Right lobe of liver (tissue), 6 donors: ENCODE measurements at regions not wholly inside any gene's neighbourhood (a gene's known extent, or its start where the extent isn't known, plus 50 kb on each side); places are given as distances from the start of the nearest gene placed in this dataset.
A peak's percentile ranks its signal among the peaks of the same experiment; 100 is the strongest.

Experiments used
- ATAC-seq, 4 donors: fragments of 200-7000 bp; cut with Tn5 transposase; one replicate each; pipeline ENCODE4 v1.9.1; 2020; ENCODE audit warnings: mild to moderate bottlenecking in 4 of 4, moderate library complexity in 4 of 4
- DNase-seq, 3 donors: peaks; one replicate each; pipeline ENCODE4 v3.0.0-alpha.2; 2020
- H3K27ac ChIP-seq, 3 donors: fragments of 200-600 bp; one replicate each; pipeline ENCODE4 v1.8.0; 2022
- H3K27me3 ChIP-seq, 2 donors: fragments of 200-600 bp; one replicate each; pipeline ENCODE4 v1.8.0; 2022
- H3K36me3 ChIP-seq, 4 donors: fragments of 200-600 bp; sonication (generic) in 1 of 4; one replicate each; pipeline versions ENCODE4 v1.5.1 to v1.8.0; 2017 to 2022; ENCODE audit warnings: control low read depth in 1 of 4
- H3K4me1 ChIP-seq, 4 donors: fragments of 200-600 bp; sonication (generic) in 1 of 4; one replicate each; pipeline versions ENCODE4 v1.5.1 to v1.8.0; 2017 to 2022; ENCODE audit warnings: control low read depth in 1 of 4
- H3K4me3 ChIP-seq, 3 donors: fragments of 200-600 bp; one replicate each; pipeline ENCODE4 v1.8.0; 2022
- H3K9me3 ChIP-seq, 4 donors: fragments of 200-600 bp; sonication (generic) in 1 of 4; one replicate each; pipeline versions ENCODE4 v1.5.1 to v1.8.0; 2017 to 2022; ENCODE audit warnings: control low read depth in 1 of 4
- CTCF ChIP-seq, 4 donors: fragments of 200-600 bp in 3 of 4; fragments of 450-650 bp in 1 of 4; IDR thresholded peaks; one replicate each; pipeline versions ENCODE4 v1.5.1 to v1.8.0; 2016 to 2022; ENCODE audit warnings: antibody characterized with exemption in 4 of 4, mild to moderate bottlenecking in 2 of 4
- POLR2A ChIP-seq: fragments of 450-650 bp; IDR thresholded peaks from one replicate; pipeline ENCODE4 v1.6.1; 2017; ENCODE audit warnings: antibody characterized with exemption, mild to moderate bottlenecking
- WGBS: methylation state at CpG from one replicate; pipeline ENCODE4 v1.1.6; 2018; ENCODE audit warnings: low coverage, low lambda C conversion rate; ENCODE audit not compliant: insufficient coverage; ENCODE audit errors: missing lambda C conversion rate; 5-methylcytosine and 5-hydroxymethylcytosine counted together
- intact Hi-C, 2 donors: fragments of 100-400 bp; cut with DNase I; formaldehyde crosslinking; loops; one replicate each; pipeline versions ENCODE4 v1.11.2 to v1.14.1; 2022
- donor health status: DM: no; HTN: yes; CAD: no.
- donor health status: DM: no; HTN: no; CAD: no.
- donor health status: DM: no; HTN: no; CAD: no.
- donor health status: DM: no; HTN: yes; CAD: no.
- donor health status: DM: no; HTN: yes; CAD: no.

- Histone ChIP-seq H3K4me3 (no peak overlapping the region), H3K4me1 (peaks cover 0 to 23% (median 7%) of the 10 kb centered on the region in 4 donors), H3K9me3 (no peaks in the 10 kb centered on the region), H3K27ac (peak overlapping the region in 1 of 3 donors; percentile 88), H3K36me3 (no peaks in the 10 kb centered on the region), H3K27me3 (no peaks in the 10 kb centered on the region)
- TF ChIP-seq CTCF (IDR thresholded peaks at IDR 0.05) (no peak), POLR2A (no peak)
- ATAC-seq = no peak
- intact Hi-C loops = no loop called here
- no peak for DNase-seq
Observed at GRCh38 chr9:91102269-91102668, 259.4 kb downstream of the AUH start.

GRCh38 chr9:91103931-91104330, 257.8 kb downstream of the AUH start:
- Histone ChIP-seq H3K4me3 (no peak overlapping the region), H3K27ac (no peak overlapping the region), H3K4me1 (peaks cover 0 to 23% (median 7%) of the 10 kb centered on the region in 4 donors), H3K27me3 (no peaks in the 10 kb centered on the region), H3K9me3 (no peaks in the 10 kb centered on the region), H3K36me3 (no peaks in the 10 kb centered on the region)
- intact Hi-C loops = no loop called here
- DNase-seq (no peak), ATAC-seq (no peak)
- 75% methylated on average over 1 of the region's 1 CpG for WGBS
- TF ChIP-seq POLR2A (no peak), CTCF (IDR thresholded peaks at IDR 0.05) (no peak)

GRCh38 chr9:91106415-91107081, 255.2 kb downstream of the AUH start:
- Histone ChIP-seq H3K4me1 (peaks cover 0 to under 1% (median 0%) of the 10 kb centered on the region in 4 donors), H3K27me3 (no peaks in the 10 kb centered on the region), H3K9me3 (peaks cover 0 to 7% (median 0%) of the 10 kb centered on the region in 4 donors), H3K4me3 (no peak overlapping the region), H3K36me3 (no peaks in the 10 kb centered on the region), H3K27ac (no peak overlapping the region)
- intact Hi-C loops = no loop called here
- no peak for ATAC-seq
- WGBS = 92% methylated on average over 9 of the region's 9 CpGs
- TF ChIP-seq POLR2A = no peak
- no peak for TF ChIP-seq CTCF (IDR thresholded peaks at IDR 0.05)
- DNase-seq = no peak

- TF ChIP-seq POLR2A = no peak
- no peak for TF ChIP-seq CTCF (IDR thresholded peaks at IDR 0.05)
- Histone ChIP-seq H3K27me3 (no peaks in the 10 kb centered on the region), H3K36me3 (no peaks in the 10 kb centered on the region), H3K9me3 (peaks cover 0 to 7% (median 0%) of the 10 kb centered on the region in 4 donors), H3K27ac (no peak overlapping the region), H3K4me1 (peaks cover 0 to 6% (median 0%) of the 10 kb centered on the region in 4 donors), H3K4me3 (no peak overlapping the region)
- no peak for DNase-seq
- no peak for ATAC-seq
- intact Hi-C loops = no loop called here
Observed at GRCh38 chr9:91111226-91111625, 250.5 kb downstream of the AUH start.

GRCh38 chr9:91111876-91112275, 249.8 kb downstream of the AUH start:
- H3K36me3 ChIP-seq = no peaks in the 10 kb centered on the region
- 90% methylated on average over 6 of the region's 6 CpGs for WGBS
- no peak overlapping the region for H3K4me3 ChIP-seq
- DNase-seq (no peak), ATAC-seq (no peak)
- TF ChIP-seq POLR2A = no peak
- TF ChIP-seq CTCF (IDR thresholded peaks at IDR 0.05) = no peak
- H3K4me1 ChIP-seq = peaks cover 0 to 8% (median 0%) of the 10 kb centered on the region in 4 donors
- peaks cover 0 to 7% (median 0%) of the 10 kb centered on the region in 4 donors for H3K9me3 ChIP-seq
- intact Hi-C loops = no loop called here
- H3K27me3 ChIP-seq = no peaks in the 10 kb centered on the region
- no peak overlapping the region for H3K27ac ChIP-seq
